HG03354 (cell line): ENCODE measurements at regions not wholly inside any gene's neighbourhood (a gene's known extent, or its start where the extent isn't known, plus 50 kb on each side); places are given as distances from the start of the nearest gene placed in this dataset.
A peak's percentile ranks its signal among the peaks of the same experiment; 100 is the strongest.

Experiments
- ATAC-seq: cut with Tn5 transposase; IDR thresholded peaks from one replicate; pipeline ENCODE4 v1.9.1; 2021; ENCODE audit warnings: mild to moderate bottlenecking; ENCODE audit not compliant: unreplicated experiment, poor library complexity, severe bottlenecking

- no peak for ATAC-seq
Measured at GRCh38 chr9:108193026-108193710, 662.6 kb downstream of the ACTL7B start.

- ATAC-seq: no peak
Measured at GRCh38 chr9:108191065-108191464, 664.7 kb downstream of the ACTL7B start.

- no peak for ATAC-seq
Measured at GRCh38 chr9:108188976-108189375, 666.8 kb downstream of the ACTL7B start.

- no peak for ATAC-seq
Measured at GRCh38 chr9:108188482-108188881, 667.3 kb downstream of the ACTL7B start.

GRCh38 chr9:108186642-108187395 is 669.0 kb downstream of the ACTL7B start:
- ATAC-seq: no peak

- ATAC-seq: no peak
Measured at GRCh38 chr9:108185613-108186012, 670.2 kb downstream of the ACTL7B start.

- ATAC-seq: no peak
Measured at GRCh38 chr9:108184941-108185340, 670.8 kb downstream of the ACTL7B start.

- ATAC-seq: no peak
Measured at GRCh38 chr9:108184009-108184408, 671.8 kb downstream of the ACTL7B start.

GRCh38 chr9:108182950-108183381 is 672.8 kb downstream of the ACTL7B start:
- peak; percentile 81 for ATAC-seq

GRCh38 chr9:108182270-108182669 is 673.5 kb downstream of the ACTL7B start:
- no peak for ATAC-seq

- ATAC-seq: no peak
Measured at GRCh38 chr9:108181441-108181840, 674.3 kb downstream of the ACTL7B start.

GRCh38 chr9:108180541-108180940 is 675.2 kb downstream of the ACTL7B start:
- no peak for ATAC-seq

GRCh38 chr9:108178318-108178717 is 677.5 kb downstream of the ACTL7B start:
- no peak for ATAC-seq

GRCh38 chr9:108168236-108168850 is 678.8 kb upstream of the KLF4 start:
- ATAC-seq: no peak

GRCh38 chr9:108167136-108167900 is 677.7 kb upstream of the KLF4 start:
- ATAC-seq: no peak

GRCh38 chr9:108166519-108166918 is 677.0 kb upstream of the KLF4 start:
- ATAC-seq: no peak

- ATAC-seq: no peak
Measured at GRCh38 chr9:108163321-108164005, 673.9 kb upstream of the KLF4 start.

GRCh38 chr9:108162664-108163063 is 673.1 kb upstream of the KLF4 start:
- ATAC-seq: no peak

- ATAC-seq: no peak
Measured at GRCh38 chr9:108161503-108161902, 671.9 kb upstream of the KLF4 start.
